ENCODE measurements at regions not wholly inside any gene's neighbourhood (a gene's known extent, or its start where the extent isn't known, plus 50 kb on each side); places are given as distances from the start of the nearest gene placed in this dataset.
A peak's percentile ranks its signal among the peaks of the same experiment; 100 is the strongest.
"Not testable (repeated sequence)": the region's sequence is repeated elsewhere in the genome, so short reads cannot be mapped to it uniquely, and the experiment has no call there.

- DNase-seq: no peak
These were observed 172.5 kb upstream of the FOXF1 start for GRCh38 chr16:86337581-86338402.

- DNase-seq: no peak
These were observed 171.8 kb upstream of the FOXF1 start for GRCh38 chr16:86338403-86339115.

- DNase-seq: no peak
These were observed 168.0 kb upstream of the FOXF1 start for GRCh38 chr16:86342161-86342834.

GRCh38 chr16:86343027-86343795 lies 167.1 kb upstream of the FOXF1 start:
- DNase-seq: no peak

- no peak for DNase-seq
These were observed 166.3 kb upstream of the FOXF1 start for GRCh38 chr16:86343796-86344585.

- DNase-seq: no peak
These were observed 165.8 kb upstream of the FOXF1 start for GRCh38 chr16:86344586-86344871.

GRCh38 chr16:86344881-86345280 lies 165.4 kb upstream of the FOXF1 start:
- no peak for DNase-seq

- DNase-seq: no peak
These were observed 164.8 kb upstream of the FOXF1 start for GRCh38 chr16:86345516-86345915.

- no peak for DNase-seq
These were observed 164.3 kb upstream of the FOXF1 start for GRCh38 chr16:86346034-86346433.

- no peak for DNase-seq
These were observed 163.2 kb upstream of the FOXF1 start for GRCh38 chr16:86347090-86347489.

GRCh38 chr16:86347916-86348555 lies 162.3 kb upstream of the FOXF1 start:
- DNase-seq: no peak

GRCh38 chr16:86349338-86349900 lies 160.9 kb upstream of the FOXF1 start:
- no peak for DNase-seq

GRCh38 chr16:86350289-86350688 lies 160.0 kb upstream of the FOXF1 start:
- DNase-seq: no peak

GRCh38 chr16:86351041-86351784 lies 159.1 kb upstream of the FOXF1 start:
- no peak for DNase-seq

- not testable (repeated sequence) for DNase-seq
These were observed 158.6 kb upstream of the FOXF1 start for GRCh38 chr16:86351785-86352139.

GRCh38 chr16:86353148-86353547 lies 157.2 kb upstream of the FOXF1 start:
- no peak for DNase-seq

- DNase-seq: no peak
These were observed 156.4 kb upstream of the FOXF1 start for GRCh38 chr16:86353948-86354347.

GRCh38 chr16:86354641-86355513 lies 155.4 kb upstream of the FOXF1 start:
- peak; percentile 28 for DNase-seq

GRCh38 chr16:86355531-86355930 lies 154.8 kb upstream of the FOXF1 start:
- peak; percentile 33 for DNase-seq

- no peak for DNase-seq
These were observed 154.4 kb upstream of the FOXF1 start for GRCh38 chr16:86355951-86356350.

Data from amniotic stem cell (primary cell).